ENCODE measurements at regions not wholly inside any gene's neighbourhood (a gene's known extent, or its start where the extent isn't known, plus 50 kb on each side); places are given as distances from the start of the nearest gene placed in this dataset.

GRCh38 chr6:154923199-154923869 is 71.8 kb upstream of the TIAM2 start:
- no peak for TF ChIP-seq CTCF (IDR thresholded peaks at IDR 0.05)
- no peak for TF ChIP-seq EZH2 (IDR thresholded peaks at IDR 0.05; ENCODE audit: borderline replicate concordance, insufficient read depth, low read depth, low read length, poor library complexity, severe bottlenecking)
